GM18951 (cell line): ENCODE measurements at regions not wholly inside any gene's neighbourhood (a gene's known extent, or its start where the extent isn't known, plus 50 kb on each side); places are given as distances from the start of the nearest gene placed in this dataset.

Experiments
- POLR2A ChIP-seq: IDR thresholded peaks from 4 replicates; pipeline ENCODE4 v1.6.1; 2011; ENCODE audit warnings: mild to moderate bottlenecking; ENCODE audit not compliant: insufficient read length, insufficient read depth; ENCODE audit errors: extremely low read depth
- in situ Hi-C: fragments of 300-500 bp; cut with MboI; formaldehyde crosslinking; loops from one replicate; pipeline ENCODE4 v1.12.0; 2022; ENCODE audit warnings: low sequenced_read_pairs, mixed read lengths, inconsistent platforms; ENCODE audit not compliant: unreplicated experiment

DNA sequence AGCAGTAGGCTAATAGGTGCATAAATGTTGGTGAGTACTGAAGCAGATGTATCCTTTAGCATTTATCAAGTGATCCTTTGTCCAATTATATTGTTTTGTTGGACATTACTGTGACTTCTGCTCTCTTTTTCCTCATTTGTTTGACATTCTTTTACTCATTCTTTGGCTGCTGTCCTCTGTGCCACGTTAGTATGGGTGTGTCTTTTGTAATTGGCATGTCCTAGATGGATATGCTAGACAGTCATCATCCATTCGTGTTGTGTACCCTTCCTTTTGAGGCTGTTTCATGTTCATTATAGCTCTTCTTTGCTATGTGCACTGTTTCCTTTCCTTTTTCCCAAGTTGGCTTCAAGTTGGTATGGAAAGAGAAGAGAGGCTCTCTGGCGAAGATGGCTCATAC lies 284.7 kb downstream of the CYP26B1 start:
- TF ChIP-seq POLR2A, result no peak
- in situ Hi-C loops, result no loop called here

DNA sequence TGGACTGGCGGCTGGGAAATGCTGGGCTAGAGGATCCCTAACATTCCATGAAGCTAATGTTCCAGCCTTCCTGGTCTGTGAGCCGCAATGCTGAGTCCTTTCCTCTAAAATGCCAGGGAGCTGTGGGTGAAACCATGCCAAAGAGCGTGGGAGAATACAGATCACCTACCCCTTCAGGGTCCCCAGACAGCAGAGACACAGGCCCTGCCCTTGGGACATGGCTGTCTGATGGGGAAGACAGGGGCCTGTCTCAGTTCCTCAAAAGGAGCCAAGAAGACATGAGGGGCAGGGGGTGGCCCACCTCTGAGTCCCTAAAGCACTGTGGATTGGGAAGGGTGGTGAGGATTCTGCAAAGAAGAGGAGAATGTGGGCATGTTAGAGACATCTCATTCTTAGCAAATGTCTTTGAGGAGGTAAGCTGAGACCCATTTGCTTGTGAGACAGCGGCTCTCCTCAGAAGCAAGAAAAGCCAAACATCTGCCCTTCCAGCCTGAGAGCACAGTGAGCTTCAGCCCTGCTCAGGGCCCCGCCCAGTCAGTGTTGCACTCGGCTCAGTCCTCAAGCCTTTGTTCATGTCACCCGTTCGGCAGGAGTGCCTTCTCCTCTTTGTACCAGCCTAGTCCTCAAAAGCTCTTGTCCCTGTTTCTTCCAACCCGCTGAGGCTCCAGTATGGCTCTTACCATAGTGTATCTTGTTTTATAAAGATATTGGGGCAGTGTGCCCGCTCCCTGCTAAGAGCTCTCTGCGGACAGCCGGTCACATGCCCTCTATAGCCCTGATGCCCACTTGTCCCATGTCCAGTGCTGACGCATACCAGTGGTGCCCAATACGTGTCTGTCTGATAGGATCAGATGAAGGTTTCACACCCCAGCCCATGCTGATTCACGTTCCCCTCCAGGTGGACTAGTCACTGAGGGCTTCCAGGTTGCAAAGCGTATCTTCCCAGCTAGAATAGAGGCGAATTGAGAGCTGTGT lies 286.2 kb downstream of the CYP26B1 start:
- in situ Hi-C loops, result no loop called here
- no peak for TF ChIP-seq POLR2A

DNA sequence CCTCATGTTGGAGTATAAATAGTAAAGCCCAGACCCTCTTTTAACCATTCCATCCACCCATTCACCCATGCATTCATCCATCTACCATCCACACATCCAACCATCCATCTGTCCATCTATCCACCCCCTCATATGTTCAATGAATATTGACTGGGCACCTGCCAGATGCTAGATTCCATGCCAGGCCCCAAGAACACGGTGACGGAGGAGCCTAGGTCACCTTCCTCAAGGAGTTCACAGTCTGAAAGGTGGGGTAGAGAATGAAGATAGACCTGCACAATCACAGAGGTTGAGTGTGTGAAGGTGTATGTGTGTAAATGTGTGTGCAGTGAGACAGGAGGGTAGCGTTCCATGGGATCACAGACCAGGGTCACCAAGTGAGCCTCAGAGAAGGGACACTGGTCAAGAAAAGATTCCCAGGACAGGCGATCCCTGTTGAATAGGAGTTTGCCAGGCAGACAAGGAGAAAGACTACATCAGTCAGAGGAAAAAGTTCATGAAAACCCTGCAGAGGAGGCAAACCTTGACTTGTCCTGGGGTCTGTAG lies 287.2 kb downstream of the CYP26B1 start:
- in situ Hi-C loops, result no loop called here
- TF ChIP-seq POLR2A, result no peak

DNA sequence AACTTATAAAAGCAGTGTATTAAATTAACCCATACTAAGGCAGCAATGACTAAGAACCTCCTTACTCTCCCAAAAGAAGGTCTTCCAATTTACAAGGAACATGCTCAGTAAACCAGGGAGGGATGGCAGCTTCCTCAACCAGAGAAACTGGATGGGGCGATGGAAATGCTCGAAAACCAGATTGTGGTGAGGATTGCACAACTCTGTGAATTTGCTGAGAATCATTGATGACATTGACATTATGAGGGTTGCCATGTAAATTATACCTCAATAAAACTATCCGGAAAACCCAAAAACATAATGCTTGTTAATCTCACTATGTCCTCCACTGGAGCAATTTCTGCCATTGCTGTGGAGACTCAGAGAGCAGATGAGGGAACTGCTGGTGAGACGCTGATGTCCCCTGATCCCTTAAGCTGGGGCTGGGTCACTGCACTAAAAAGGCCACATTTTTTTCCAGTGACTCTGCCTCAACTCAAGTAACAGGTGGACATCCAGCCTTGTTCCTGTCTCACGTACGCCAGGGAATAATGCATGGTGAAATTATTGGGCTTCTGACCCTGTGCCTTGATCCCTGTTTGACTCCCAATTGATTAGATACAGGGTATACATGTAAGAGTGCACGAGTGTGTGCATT lies 288.3 kb downstream of the CYP26B1 start:
- in situ Hi-C loops, result no loop called here
- TF ChIP-seq POLR2A, result no peak

DNA sequence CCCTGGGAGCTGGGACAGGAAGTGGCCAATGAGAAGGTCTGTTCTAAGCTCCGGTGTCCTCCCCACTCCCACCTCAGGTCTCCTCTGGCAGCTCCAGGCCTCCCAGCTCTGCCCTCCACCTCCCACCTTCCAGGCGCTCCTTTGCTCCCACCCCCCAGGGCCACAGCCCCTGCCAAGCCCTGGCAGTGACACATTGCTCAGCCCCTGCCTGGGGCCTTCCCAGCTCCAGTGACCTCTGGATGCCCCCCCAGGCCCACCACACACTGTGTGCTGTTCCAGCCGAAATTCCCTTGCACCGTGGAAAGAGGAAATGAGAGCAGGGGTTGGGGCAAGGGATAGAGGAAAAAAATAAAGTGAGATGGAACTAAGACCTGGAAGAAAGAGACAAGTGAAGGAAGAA lies 289.6 kb downstream of the CYP26B1 start:
- TF ChIP-seq POLR2A, result no peak
- in situ Hi-C loops, result no loop called here

DNA sequence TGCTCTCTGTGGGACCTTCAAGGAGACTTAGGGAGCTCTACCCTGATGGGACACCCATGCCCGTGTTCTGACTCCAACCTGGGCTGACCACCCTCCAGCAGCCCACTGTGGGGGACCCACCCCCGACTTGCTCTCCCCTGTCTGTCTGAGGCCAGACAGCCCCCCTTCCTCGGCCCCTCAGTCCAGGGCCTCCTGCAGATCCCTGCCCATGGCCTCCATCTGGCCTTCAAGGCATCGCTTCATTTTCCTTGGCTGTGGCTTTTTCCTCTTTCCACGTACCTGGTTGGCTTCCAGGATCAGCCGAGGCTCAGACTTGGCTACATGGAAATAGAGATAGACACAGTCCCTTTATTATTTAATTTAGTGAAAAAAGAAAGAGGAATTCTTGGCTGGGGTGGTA lies 290.0 kb downstream of the CYP26B1 start:
- no peak for TF ChIP-seq POLR2A
- in situ Hi-C loops, result no loop called here

DNA sequence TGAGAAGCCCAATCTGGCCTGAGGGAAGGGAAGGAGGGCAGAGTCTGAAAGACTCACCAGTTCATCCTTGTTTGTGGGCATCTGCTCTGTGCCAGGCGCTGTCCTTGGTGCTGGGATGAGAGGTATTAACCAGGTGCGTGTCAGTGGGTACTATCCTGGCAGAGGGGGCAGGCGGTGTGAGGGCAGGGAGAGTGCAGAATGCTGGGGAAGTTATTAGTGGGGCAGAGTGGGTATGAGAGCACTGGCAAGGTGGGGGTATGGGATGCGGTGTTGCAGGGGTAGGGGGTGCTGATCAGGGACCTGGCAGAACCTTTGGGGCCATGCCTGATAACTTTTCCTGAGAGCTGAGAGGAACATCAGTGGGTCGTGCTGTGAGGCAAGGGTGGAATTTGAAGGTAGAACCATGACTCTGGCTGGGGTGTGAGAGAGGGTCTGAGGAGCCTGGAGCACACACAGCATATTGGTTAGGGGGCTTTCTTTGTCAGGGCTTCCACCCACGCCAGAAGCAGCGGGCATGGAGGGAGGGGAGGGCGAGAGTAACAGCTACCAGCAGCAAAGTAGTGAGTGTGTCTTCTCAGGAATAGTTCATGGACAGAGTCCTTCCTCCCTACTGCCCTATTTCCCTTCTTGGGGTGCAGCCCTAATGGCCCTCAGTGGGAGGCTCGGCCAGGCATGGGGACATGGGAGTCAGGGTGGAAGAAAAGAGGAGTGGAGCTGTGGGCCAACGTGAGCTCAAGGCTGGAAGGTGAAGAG lies 290.7 kb downstream of the CYP26B1 start:
- TF ChIP-seq POLR2A, result no peak
- in situ Hi-C loops, result no loop called here

DNA sequence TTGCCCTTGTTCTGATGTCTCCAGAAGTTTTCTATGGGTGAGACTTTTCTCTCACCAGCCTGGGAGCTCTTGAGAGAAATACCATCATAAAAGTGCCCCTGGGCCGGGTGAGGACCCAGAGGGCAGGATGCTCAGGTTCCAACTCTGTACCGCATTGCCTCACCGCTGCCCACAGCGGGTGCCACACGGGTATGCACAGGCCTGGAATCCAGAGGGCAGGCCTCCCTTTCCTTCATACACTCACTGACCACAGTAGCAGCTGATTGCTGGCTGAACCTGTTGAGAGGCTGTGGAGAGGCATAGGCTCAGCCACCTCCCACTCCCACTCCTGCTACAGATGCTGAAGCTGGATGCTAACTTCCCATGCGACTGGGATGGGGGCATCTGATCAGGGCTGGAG lies 293.8 kb downstream of the CYP26B1 start:
- in situ Hi-C loops, result no loop called here
- no peak for TF ChIP-seq POLR2A

DNA sequence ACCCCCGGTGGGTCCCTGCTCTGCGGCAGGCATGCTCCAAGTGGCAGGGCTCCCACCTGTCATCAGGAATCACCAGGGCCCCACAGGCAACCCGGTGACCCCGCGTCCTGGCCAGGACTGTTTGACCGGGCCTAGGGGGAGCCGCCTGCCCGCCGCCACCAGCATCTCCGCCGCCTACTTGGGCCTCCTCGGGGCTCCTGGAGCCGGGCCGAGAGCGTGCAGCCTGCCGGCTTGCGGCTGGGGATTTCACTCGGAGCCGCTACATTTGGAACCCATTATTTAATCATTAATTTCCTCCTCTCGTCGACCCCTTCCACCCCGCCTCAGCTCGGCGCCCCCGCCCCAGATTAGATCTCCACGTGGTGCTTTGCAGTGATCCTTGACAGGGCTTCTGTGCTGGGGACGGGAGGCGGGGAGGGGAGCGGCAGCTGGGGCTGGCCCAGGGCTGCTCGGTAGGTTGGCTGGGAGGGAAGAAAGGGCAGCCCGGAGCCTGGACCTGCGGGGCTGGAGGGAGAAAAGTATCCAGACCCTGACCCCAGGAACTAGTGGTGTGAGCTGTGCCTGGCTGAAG lies 295.4 kb downstream of the CYP26B1 start:
- in situ Hi-C loops, result no loop called here
- no peak for TF ChIP-seq POLR2A

DNA sequence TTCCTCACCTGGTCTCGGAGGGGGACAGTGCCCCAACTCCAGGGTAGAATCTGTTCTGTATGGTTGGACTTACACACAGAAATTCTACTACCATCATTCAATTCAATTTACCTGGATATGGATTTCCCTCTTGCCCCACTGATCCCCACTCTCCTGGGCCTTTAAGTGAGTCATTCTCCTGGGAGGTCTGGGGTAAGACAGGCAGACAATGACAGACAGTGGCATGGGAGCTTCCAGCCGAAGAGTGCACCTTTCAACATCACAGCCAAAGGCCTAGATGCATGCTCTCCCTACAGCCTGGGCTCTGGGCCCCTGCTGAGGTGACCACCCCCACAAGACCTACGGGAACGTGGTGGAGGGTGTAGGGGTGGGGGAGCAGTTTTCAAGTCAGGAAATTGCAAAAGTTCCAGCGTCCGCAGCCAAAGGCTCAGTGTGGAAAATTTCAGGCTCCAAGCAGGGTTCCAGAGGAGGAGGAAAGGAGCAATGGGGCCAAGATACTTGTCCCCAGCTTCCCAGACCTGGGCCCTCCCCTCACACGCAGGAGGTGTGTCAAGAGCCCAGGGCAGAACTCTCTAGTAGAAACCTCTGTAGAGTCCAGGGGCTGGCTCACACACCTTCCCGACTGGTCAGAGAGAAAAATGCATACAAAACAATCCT lies 296.4 kb downstream of the CYP26B1 start:
- no peak for TF ChIP-seq POLR2A

DNA sequence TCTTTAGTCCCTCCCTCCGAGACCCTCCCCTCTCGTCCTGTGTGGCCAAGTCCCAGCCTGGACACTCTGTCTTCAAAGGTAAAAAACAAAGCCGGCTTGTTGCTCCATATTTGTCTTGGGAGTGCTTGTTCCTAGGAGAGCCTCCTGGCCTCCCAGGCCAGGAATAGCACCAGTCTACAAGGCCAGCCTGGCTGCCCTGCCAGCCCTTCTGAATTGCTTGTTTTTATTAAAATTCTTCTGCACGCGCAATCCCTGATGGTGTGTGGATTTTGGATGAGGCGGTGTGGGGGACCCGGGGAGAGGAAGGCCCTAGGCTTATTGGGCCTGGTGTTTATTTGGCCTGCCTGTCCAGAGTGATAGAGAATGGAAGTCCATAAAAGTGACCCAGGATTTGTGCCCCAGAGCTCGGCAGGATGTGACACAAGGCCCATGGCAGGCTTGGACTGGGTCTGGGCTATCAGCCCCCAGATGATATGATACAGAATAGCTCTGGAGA lies 297.3 kb downstream of the CYP26B1 start:
- in situ Hi-C loops, result no loop called here
- no peak for TF ChIP-seq POLR2A

More for the DNA sequence above, 296.4 kb downstream of the CYP26B1 start:
- in situ Hi-C loops, result no loop called here
